A549 (cell line): ENCODE measurements at regions not wholly inside any gene's neighbourhood (a gene's known extent, or its start where the extent isn't known, plus 50 kb on each side); places are given as distances from the start of the nearest gene placed in this dataset.

ENCODE experiments used
- ATAC-seq, 2 experiments: fragments of 200-7000 bp in 1 of 2; fragments of >200 bp in 1 of 2; cut with Nextera tagmentation in 1 of 2; cut with Tn5 transposase in 1 of 2; 3 replicates each; pipeline versions ENCODE4 v1.8.0 to v1.9.1; 2018 to 2020; ENCODE audit warnings: mild to moderate bottlenecking in 1 of 2, moderate library complexity in 1 of 2
- CTCF ChIA-PET: fragments of 300-600 bp; sonication (Branson Sonifier 250); formaldehyde crosslinking; extraction: SDS; loops from one replicate; lab custom pipeline; 2021; ENCODE audit warnings: antibody characterized with exemption, inconsistent platforms; lab: Yijun Ruan, JAX
- POLR2A ChIA-PET: fragments of 350-600 bp; formaldehyde crosslinking; extraction: SDS; loops from one replicate; lab custom pipeline; 2021; ENCODE audit warnings: antibody characterized with exemption, inconsistent platforms; lab: Yijun Ruan, JAX
- DNase-seq, 2 experiments: peaks; one replicate each; pipeline versions ENCODE4 v3.0.0 to v3.0.0-alpha.2; 2011 to 2016; ENCODE audit warnings: low read depth in 1 of 2, low spot score in 1 of 2
- FAIRE-seq: peaks from 2 replicates; lab custom pipeline; 2011; peaks lifted over from hg19 to GRCh38; lab: Jason Lieb, UNC
- H3K27ac ChIP-seq, 2 experiments: fragments of >200 bp; sonication (Bioruptor Twin); formaldehyde crosslinking; 3 replicates each; pipeline ENCODE4 v1.5.1; 2016 to 2017
- H3K4me1 ChIP-seq: fragments of >200 bp; sonication (Bioruptor Twin); formaldehyde crosslinking; 3 replicates; pipeline ENCODE4 v1.6.1; 2016
- H3K4me2 ChIP-seq: fragments of >200 bp; sonication (Bioruptor Twin); formaldehyde crosslinking; 3 replicates; pipeline ENCODE4 v1.6.1; 2016
- H3K4me3 ChIP-seq: fragments of >200 bp; sonication (Bioruptor Twin); formaldehyde crosslinking; 3 replicates; pipeline ENCODE4 v1.5.1; 2016
- H3K9me3 ChIP-seq: fragments of >200 bp; sonication (Bioruptor Twin); formaldehyde crosslinking; 3 replicates; pipeline ENCODE4 v1.6.1; 2016
- CHD4 ChIP-seq: fragments of 200-600 bp; sonication (generic); IDR thresholded peaks from 2 replicates; pipeline ENCODE4 v1.6.1; 2016; ENCODE audit warnings: antibody characterized with exemption, mild to moderate bottlenecking, borderline replicate concordance
- EHF ChIP-seq: fragments of 250-450 bp; sonication (Bioruptor Pico); IDR thresholded peaks from 2 replicates; pipeline ENCODE4 v1.5.0; 2020; ENCODE audit warnings: mild to moderate bottlenecking
- EP300 ChIP-seq, 2 experiments: fragments of >200 bp; sonication (Bioruptor Twin); formaldehyde crosslinking; IDR thresholded peaks; 2 replicates in 1 of 2; 3 replicates in 1 of 2; pipeline ENCODE4 v1.6.1; 2016 to 2017
- FOSB ChIP-seq: fragments of 250-450 bp; sonication (Bioruptor Pico); IDR thresholded peaks from 2 replicates; pipeline ENCODE4 v1.5.0; 2020; ENCODE audit warnings: mild to moderate bottlenecking, moderate library complexity
- FOSL2 ChIP-seq, 2 experiments: fragments of 450-650 bp in 1 of 2; fragments of >200 bp in 1 of 2; sonication (Bioruptor Twin) in 1 of 2; formaldehyde crosslinking; IDR thresholded peaks; 2 replicates each; pipeline versions ENCODE4 v1.5.0 to v1.6.1; 2016 to 2020; ENCODE audit warnings: mild to moderate bottlenecking in 1 of 2, moderate library complexity in 1 of 2
- HDAC2 ChIP-seq: fragments of 200-600 bp; sonication (generic); IDR thresholded peaks from 2 replicates; pipeline ENCODE4 v1.6.1; 2016
- HES2 ChIP-seq: fragments of >200 bp; sonication (Bioruptor Twin); formaldehyde crosslinking; IDR thresholded peaks from 2 replicates; pipeline ENCODE4 v1.6.1; 2016
- HEYL ChIP-seq: fragments of 250-450 bp; sonication (Bioruptor Pico); IDR thresholded peaks from 2 replicates; pipeline ENCODE4 v1.8.0; 2021; ENCODE audit warnings: mild to moderate bottlenecking, moderate library complexity
- HOXA7 ChIP-seq: fragments of 250-450 bp; sonication (Bioruptor Pico); IDR thresholded peaks from 2 replicates; pipeline ENCODE4 v1.5.0; 2020; ENCODE audit warnings: mild to moderate bottlenecking, moderate library complexity
- HOXB13 ChIP-seq: fragments of 250-450 bp; sonication (Bioruptor Pico); IDR thresholded peaks from 2 replicates; pipeline ENCODE4 v1.5.0; 2020; ENCODE audit warnings: low read depth, mild to moderate bottlenecking, moderate library complexity
- JUNB ChIP-seq: fragments of >200 bp; sonication (Bioruptor Twin); formaldehyde crosslinking; IDR thresholded peaks from 2 replicates; pipeline ENCODE4 v1.6.1; 2016
- KDM1A ChIP-seq: fragments of 200-600 bp; sonication (generic); IDR thresholded peaks from 2 replicates; pipeline ENCODE4 v1.6.1; 2016; ENCODE audit warnings: low read depth, mild to moderate bottlenecking
- MAZ ChIP-seq: fragments of 150-350 bp; IDR thresholded peaks from 2 replicates; pipeline ENCODE4 v1.6.1; 2014; ENCODE audit warnings: antibody characterized with exemption, low read depth, low read length, borderline replicate concordance
- POLR2AphosphoS2 ChIP-seq: conservative IDR thresholded peaks from 2 replicates; pipeline ENCODE4 v1.6.1; 2012; ENCODE audit warnings: low read length, improper control_type of control experiment, inconsistent platforms
- SMC3 ChIP-seq: fragments of >200 bp; sonication (Bioruptor Twin); formaldehyde crosslinking; IDR thresholded peaks from 3 replicates; pipeline ENCODE4 v1.6.1; 2018; ENCODE audit warnings: inconsistent platforms
- SREBF2 ChIP-seq: fragments of 450-650 bp; IDR thresholded peaks from 2 replicates; pipeline ENCODE4 v1.6.1; 2014; ENCODE audit warnings: mild to moderate bottlenecking, moderate library complexity
- ZFP36 ChIP-seq: fragments of 450-650 bp; IDR thresholded peaks from 2 replicates; pipeline ENCODE4 v1.6.1; 2014; ENCODE audit warnings: borderline replicate concordance; ENCODE audit not compliant: partially characterized antibody
- WGBS: methylation state at CpG from one replicate; pipeline ENCODE4 v1.1.6; 2017; ENCODE audit errors: missing lambda C conversion rate; 5-methylcytosine and 5-hydroxymethylcytosine counted together
- TF ChIP-seq, protein P1 (sequence below): fragments of >200 bp; sonication (Bioruptor Twin); formaldehyde crosslinking; IDR thresholded peaks from 3 replicates; pipeline ENCODE4 v1.5.1; 2016

- CTCF ChIA-PET: no interaction called here
Measured at GRCh38 chr4:116926631-116927295, 158.6 kb downstream of the TRAM1L1 start.

DNA sequence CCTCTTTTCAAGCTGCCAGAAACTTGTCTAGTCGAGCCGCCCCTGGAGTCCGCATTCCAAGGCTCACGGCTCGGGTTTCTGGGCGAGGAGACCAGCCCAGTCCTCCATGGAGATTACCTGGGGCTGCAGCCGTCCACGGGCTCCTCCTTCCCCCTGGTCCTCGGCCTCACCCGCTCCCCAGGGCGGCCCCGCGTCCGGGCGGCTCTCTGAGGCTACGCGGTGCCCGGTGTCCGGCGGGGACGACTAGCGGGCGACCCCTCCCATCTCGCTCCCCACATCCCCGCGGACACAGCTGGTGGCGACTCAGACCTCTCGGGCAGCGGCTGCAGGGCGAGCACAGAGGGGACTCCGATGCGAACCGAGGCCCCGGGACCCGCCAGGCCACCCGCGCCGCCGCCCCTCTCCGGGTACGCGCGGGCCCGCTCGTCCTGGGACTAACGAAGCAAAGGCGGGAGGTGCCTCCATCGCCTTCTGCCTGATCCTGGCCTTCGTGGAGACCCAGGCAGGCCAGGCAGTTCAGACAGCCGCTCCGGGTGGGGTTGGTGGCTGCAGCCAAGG lies 159.4 kb downstream of the TRAM1L1 start:
- Histone ChIP-seq H3K4me2 (no peak overlapping the region), H3K4me1 (no peaks in the 10 kb centered on the region), H3K4me3 (no peak overlapping the region), H3K9me3 (no peaks in the 10 kb centered on the region), H3K27ac (no peak overlapping the region)
- 46% methylated on average over 15 of the region's 51 CpGs for WGBS
- ChIA-PET CTCF (no interaction called here), POLR2A (no interaction called here)
- no peak for TF ChIP-seq HEYL
- TF ChIP-seq FOSB (CRISPR knock-in tag): no peak
- FAIRE-seq (no peak), ATAC-seq (no peak), DNase-seq (no peak)

More at GRCh38 chr4:116926631-116927295, 158.6 kb downstream of the TRAM1L1 start:
- FAIRE-seq (no peak), ATAC-seq (no peak), DNase-seq (no peak)
- Histone ChIP-seq H3K4me2 (no peak overlapping the region), H3K4me3 (no peak overlapping the region), H3K9me3 (no peaks in the 10 kb centered on the region), H3K4me1 (no peaks in the 10 kb centered on the region)
- WGBS: 28% methylated on average over 2 of the region's 2 CpGs
- POLR2A ChIA-PET: no interaction called here
- TF ChIP-seq, protein P1, sequence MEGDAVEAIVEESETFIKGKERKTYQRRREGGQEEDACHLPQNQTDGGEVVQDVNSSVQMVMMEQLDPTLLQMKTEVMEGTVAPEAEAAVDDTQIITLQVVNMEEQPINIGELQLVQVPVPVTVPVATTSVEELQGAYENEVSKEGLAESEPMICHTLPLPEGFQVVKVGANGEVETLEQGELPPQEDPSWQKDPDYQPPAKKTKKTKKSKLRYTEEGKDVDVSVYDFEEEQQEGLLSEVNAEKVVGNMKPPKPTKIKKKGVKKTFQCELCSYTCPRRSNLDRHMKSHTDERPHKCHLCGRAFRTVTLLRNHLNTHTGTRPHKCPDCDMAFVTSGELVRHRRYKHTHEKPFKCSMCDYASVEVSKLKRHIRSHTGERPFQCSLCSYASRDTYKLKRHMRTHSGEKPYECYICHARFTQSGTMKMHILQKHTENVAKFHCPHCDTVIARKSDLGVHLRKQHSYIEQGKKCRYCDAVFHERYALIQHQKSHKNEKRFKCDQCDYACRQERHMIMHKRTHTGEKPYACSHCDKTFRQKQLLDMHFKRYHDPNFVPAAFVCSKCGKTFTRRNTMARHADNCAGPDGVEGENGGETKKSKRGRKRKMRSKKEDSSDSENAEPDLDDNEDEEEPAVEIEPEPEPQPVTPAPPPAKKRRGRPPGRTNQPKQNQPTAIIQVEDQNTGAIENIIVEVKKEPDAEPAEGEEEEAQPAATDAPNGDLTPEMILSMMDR: no peak
- TF ChIP-seq HOXA7 (no peak), HOXB13 (CRISPR knock-in tag) (no peak), JUNB (no peak), HES2 (no peak), KDM1A (no peak), FOSB (CRISPR knock-in tag) (no peak), SREBF2 (no peak), FOSL2 (IDR thresholded peaks at IDR 0.05) (no peak), FOSL2 (CRISPR knock-in tag; IDR thresholded peaks at IDR 0.05) (no peak), EP300 (IDR thresholded peaks at IDR 0.05) (no peak), CHD4 (no peak), HDAC2 (no peak), EHF (CRISPR knock-in tag) (no peak), SMC3 (no peak), ZFP36 (no peak), POLR2AphosphoS2 (no peak)
- TF ChIP-seq, all 56 proteins: peak for 0
- no peak overlapping the region for H3K27ac ChIP-seq

DNA sequence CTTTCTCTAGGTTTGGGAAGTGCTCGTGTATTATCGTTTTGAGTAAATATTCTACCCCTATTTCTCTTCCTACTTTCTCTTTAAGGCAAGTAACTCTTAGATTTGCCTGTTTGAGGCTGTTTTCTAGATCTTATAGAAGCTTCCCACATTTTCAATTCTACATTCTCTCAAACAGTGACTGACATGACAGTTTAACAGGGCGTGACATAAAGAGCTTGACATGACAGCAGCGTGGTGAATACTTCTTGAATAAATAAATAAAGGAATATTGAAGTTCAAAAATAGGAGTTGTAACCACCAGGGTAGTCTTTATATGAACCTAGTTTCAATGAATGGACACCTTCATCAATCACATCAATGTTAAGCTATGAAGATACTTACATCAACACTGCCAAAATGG lies 162.0 kb downstream of the TRAM1L1 start:
- Histone ChIP-seq H3K9me3 (no peaks in the 10 kb centered on the region), H3K4me1 (no peaks in the 10 kb centered on the region), H3K4me2 (no peak overlapping the region), H3K27ac (no peak overlapping the region), H3K4me3 (no peak overlapping the region)
- no peak for DNase-seq
- no peak for FAIRE-seq
- WGBS: 4% methylated on average over 4 of the region's 4 CpGs
- CTCF ChIA-PET: no interaction called here
- POLR2A ChIA-PET: no interaction called here
- ATAC-seq: no peak
- no peak for TF ChIP-seq MAZ
- no peak for TF ChIP-seq FOSL2 (IDR thresholded peaks at IDR 0.05)
- TF ChIP-seq FOSL2 (CRISPR knock-in tag; IDR thresholded peaks at IDR 0.05): no peak

DNA sequence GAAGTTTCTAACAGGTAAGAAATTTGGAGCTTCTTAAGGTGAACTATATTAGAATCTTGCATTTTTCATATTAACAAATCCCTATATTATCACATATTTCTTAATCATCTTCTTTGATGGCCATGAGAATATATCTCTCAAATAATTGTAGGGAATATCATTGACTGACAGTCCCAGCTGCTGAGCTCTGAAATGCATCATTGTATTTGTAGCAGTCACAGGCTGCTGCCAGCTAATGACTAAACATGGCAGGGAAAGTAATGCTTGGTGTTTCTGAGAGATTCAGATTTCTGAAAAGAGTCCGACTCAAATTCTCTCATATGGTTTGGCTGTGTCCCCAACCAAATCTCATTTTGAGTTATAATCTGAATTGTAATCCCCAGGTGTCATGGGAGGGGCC lies 171.9 kb downstream of the TRAM1L1 start:
- WGBS: 8% methylated on average over 1 of the region's 1 CpG
- Histone ChIP-seq H3K4me3 (no peak overlapping the region), H3K4me2 (no peak overlapping the region), H3K27ac (no peak overlapping the region)
- DNase-seq: no peak
- POLR2A ChIA-PET: no interaction called here
- TF ChIP-seq HDAC2: no peak
- TF ChIP-seq, all 56 proteins: peak for 0
- H3K9me3 ChIP-seq: no peaks in the 10 kb centered on the region
- FAIRE-seq (no peak), ATAC-seq (no peak)
- no peaks in the 10 kb centered on the region for H3K4me1 ChIP-seq
- CTCF ChIA-PET: no interaction called here
